Activated CD4-positive, alpha-beta T cell treated with anti-CD3 and anti-CD28 coated beads, Interleukin-2, amount 50 U/mL, for 24 hours (primary cell): ENCODE measurements at regions not wholly inside any gene's neighbourhood (a gene's known extent, or its start where the extent isn't known, plus 50 kb on each side); places are given as distances from the start of the nearest gene placed in this dataset.

ENCODE experiments used
- DNase-seq, 2 donors: peaks; one replicate each; pipeline ENCODE4 v3.0.0-alpha.2; 2020; ENCODE audit warnings: low read depth in 1 of 2, low spot score in 1 of 2

DNA sequence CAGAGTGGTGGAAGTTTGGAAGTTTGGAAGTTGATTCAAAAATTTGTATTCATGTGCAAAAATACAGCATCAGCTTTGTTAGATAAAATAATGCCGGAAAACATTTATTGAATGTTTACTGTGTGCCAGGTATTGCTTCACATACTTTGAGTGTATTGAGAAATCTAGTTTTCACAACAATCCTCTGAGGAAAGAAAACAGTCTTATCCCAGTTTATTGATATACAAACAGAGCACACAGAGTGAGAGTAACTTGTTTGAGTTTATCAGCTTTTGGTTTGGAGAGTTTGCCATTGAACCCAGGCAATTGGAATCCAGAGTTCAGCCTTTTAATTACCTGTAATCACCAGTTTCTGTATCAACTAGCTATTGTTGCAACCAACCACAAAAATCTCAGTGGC is 127.2 kb upstream of the RPS6KA3 start:
- DNase-seq: no peak

DNA sequence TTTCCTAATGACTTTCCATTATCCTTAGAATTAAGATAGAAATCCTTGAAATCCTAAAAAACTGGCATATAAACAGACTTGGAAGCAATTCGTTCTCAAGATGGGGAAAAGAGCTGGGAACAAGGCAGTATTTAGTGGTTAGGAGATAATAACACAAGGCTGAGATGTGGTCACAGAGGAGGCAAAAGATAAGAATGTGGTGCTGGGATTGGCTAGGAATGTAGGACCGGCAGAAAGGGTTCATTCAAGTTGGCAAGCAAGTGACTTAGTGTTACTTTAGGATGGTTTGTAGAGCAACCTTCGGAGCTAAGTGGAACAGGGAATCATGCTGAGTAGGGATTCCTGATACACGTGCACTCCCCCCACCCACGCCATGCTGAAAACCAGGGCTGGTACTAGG is 121.9 kb upstream of the RPS6KA3 start:
- DNase-seq: no peak

DNA sequence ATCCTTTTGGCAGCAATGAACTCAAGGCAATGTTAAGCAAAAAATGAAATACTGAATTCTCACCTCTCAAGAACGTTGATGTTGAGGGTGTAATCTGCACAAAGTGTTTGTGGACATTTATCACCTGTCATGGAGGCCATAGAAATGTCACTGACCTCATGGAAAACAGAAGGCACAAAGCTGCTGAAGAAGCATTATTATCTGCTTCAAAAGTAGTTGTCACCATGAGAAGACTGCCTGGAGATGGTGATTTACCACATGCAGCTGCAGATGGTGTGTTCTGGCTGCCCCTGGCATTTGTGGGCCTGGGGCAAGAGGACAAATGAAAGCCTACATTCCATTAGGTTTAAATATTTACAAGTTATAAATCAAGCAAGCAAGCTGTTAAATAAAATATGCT is 116.8 kb upstream of the RPS6KA3 start:
- no peak for DNase-seq

DNA sequence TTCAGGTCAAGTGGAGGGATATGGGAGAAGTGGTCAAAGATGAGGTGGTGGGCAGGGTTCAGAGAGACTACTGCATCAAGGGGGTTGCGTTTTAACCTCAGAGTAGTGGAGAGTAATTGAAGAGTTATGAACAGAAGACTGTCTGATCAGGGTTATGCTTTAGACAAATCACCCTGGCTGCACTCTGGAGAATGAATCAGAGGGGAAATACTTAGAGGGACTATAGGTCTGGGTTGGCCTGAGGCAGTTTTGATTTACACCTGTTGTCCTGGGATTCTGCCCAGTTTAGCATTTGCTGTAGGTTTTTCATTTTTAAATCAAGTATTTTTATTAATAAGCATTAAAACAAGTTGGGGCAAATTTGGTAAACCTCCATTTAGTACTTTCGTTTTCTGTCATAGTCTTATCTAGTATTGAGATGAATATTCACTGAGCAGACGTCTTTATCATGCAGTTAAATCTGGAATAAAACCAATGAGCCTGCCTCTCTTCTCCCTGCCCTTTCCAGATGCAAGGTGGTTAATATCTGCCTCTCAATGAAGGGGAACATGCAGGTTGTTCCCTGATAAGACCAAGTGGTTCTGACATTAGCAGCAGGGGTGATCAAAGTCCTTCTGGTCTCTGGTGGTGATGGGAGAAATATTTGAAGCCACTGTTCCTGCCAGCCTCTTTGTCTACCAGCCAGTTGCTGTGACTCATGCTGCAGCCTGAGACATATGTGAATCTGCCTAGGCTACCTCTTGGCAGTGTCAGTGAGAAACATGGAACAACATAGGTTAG is 116.0 kb upstream of the RPS6KA3 start:
- no peak for DNase-seq

DNA sequence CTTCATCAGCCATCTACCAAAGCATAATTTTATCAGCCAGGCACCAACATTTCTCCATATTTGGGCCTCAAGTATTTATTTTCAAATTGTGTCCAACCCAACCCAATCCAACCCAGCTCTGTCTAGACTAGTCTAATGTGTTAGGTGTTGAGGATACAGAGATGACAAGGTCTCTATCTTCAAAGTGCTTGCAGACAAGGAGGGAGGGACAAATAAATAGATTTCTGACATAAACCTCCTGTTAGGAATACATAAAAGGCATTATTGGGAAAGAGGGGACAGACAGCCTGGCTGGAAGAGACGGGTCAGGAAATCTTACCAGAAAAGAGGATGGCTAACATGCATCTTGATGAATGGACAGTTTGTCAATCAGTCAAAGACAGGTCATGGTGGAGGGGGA is 115.4 kb upstream of the RPS6KA3 start:
- no peak for DNase-seq

DNA sequence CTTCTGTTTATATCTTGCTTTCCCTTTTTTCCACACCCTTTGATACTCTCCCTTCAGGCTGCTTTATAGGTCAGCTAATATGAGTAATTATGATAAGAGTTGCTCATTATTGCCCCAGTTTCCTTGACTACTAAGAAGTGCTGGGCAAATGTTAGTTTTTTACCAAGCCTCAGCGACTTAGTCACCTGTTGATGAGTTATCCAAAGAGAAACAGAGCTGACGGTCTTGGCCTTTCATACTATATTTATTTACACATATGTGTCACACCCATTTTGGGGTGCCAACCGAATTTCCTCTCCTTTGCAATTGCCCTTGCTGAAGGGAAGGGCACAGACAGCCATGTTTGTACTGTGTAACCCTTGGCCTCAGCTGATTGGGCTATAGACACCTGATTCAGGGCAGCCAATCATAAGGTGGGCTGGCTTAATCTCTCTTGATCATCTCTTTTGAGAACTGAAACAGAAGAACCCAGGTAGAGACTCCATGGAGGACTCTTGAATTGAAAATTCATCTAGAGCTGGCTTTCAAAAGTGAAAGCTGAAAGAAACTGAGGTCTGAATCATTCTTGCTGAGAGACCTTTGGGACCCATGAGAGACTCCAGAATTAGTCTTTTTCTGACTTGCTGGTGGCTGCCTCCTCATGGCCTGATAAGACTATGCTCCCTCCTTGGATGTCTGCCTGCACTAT is 111.7 kb upstream of the RPS6KA3 start:
- peak; percentile 1 to 12 for DNase-seq

DNA sequence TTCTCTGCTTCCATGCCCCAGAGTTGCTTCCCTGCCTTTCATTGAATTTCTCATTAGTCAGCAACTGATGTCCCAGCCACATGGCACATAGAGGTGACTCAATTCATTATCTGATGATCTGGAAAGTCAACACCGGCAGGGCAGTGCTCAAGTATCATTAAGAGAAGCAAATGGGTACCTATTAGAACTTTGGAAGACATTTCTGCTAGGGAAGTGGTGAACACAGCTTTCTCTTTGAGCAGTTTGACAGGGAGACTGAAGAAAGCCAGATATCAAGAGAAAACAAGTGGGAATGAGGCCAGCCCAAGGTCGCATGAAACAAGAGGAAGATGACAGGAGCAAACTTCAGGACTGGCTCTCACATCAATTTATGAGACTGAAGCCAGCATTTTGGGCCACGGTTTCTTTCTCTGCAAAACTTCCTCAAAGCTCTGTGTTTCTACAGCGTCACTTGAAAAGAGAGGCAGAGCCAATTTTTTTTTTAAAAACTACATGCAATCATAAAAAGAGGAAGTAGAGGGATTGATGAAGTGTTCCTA is 108.3 kb upstream of the RPS6KA3 start:
- no peak for DNase-seq

DNA sequence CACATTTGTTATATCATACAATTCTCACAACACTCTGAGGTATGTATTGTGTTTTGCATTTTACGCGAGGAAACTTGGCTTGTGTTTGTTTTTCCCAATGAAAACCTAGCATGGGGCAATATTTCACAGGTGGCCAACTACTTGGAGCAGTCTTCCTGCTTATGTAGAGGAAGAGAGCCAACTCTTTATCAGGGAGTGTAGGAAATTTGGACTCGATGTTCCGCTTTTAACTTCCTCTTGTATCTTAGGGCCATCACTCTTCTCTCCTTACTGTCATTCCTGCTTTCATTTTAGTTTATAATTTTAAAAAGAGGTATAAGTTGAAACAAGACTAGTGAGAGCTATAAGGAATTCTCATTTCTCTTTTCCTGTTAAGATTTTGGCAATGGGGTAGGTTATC is 107.7 kb upstream of the RPS6KA3 start:
- DNase-seq: no peak

DNA sequence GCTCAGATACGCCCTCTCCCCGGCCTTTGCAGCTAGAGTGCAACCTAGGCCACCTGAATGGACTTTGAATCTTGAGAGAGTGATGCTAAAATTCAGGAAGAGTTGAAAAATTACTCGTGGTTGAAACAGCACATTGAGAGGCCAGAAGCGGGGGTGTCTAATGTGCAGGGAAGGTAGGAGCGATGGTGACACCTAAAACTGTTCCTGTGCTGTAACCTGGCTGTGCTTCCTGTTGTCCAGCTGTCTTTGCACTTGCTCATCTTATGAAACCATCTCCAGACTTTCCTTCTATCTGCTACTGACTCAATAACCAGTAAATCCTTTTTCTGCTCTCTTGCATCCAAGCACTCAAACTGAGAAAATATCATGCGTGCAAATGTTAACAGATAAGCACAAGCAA is 106.4 kb upstream of the RPS6KA3 start:
- no peak for DNase-seq

DNA sequence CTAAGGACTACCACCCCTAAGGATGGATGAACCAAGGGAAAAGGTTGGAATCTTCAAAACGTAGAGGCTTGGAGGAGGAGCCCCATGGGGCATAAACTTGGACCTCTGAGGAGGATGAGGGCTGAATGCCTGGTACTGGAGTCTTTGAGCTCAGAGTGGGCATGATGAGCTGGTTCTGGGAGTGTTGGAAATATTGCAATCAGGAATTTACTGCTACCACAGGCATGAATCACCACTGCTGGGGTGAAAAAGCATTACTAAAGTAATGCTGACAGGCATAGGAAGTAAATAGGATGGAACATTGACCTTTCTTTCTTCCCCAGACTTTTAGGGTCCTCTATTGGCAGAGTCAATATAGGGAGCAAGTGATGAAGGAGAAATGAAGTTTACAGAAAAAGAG is 105.8 kb upstream of the RPS6KA3 start:
- DNase-seq: no peak

DNA sequence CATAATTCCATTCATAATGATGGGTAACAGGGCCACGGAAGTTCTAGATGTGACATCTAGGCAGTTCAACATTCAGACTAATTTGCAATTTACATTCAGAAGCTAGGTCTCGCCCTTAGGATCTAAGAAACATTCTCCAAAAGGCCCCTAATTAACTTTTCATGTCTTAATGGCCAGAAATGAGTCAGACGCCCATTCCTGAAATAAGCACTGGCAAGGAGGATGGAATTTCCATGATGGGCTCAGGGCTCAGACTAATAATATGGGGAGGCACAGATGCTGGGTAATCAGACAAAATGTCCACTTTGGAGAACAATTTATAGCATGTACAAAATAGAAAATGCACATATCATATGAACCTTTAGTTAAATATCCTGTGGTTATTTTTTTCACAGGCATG is 102.8 kb upstream of the RPS6KA3 start:
- no peak for DNase-seq

DNA sequence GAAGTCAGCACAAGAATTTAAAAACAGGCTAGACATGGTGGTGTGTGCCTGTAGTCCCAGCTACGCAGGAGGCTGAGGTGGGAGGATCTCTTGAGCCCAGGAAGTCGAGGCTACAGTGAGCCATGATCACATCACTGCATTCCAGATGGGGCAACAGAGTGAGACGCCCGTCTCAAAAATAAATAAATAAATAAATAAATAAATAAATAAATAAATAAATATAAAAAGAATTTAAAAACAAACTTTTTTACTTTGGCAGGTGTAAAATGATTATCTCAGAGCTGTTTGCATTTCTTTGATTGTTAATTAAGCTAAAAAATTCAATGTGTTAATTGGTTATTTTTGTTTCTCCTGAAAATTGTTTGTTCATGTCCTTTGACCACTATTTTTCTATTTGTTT is 97.5 kb upstream of the RPS6KA3 start:
- DNase-seq: no peak

DNA sequence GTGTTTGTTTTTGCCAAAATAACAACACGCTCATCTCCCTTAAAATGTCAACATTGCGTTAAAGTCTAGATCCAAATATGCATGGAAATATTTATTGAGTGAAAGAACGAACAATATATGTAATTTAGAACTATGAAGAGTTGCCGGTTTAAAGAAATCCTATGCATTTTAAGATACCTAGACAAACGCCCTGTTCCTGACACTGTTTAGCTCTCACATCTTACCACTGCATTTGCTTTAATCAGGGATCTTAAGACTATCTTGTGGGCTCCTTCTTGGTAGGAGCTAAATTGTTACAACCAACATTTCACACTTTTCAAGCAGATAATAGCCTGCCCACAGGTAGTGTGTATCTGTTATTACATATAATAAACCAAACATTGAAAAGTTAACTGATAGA is 96.6 kb upstream of the RPS6KA3 start:
- DNase-seq: no peak

DNA sequence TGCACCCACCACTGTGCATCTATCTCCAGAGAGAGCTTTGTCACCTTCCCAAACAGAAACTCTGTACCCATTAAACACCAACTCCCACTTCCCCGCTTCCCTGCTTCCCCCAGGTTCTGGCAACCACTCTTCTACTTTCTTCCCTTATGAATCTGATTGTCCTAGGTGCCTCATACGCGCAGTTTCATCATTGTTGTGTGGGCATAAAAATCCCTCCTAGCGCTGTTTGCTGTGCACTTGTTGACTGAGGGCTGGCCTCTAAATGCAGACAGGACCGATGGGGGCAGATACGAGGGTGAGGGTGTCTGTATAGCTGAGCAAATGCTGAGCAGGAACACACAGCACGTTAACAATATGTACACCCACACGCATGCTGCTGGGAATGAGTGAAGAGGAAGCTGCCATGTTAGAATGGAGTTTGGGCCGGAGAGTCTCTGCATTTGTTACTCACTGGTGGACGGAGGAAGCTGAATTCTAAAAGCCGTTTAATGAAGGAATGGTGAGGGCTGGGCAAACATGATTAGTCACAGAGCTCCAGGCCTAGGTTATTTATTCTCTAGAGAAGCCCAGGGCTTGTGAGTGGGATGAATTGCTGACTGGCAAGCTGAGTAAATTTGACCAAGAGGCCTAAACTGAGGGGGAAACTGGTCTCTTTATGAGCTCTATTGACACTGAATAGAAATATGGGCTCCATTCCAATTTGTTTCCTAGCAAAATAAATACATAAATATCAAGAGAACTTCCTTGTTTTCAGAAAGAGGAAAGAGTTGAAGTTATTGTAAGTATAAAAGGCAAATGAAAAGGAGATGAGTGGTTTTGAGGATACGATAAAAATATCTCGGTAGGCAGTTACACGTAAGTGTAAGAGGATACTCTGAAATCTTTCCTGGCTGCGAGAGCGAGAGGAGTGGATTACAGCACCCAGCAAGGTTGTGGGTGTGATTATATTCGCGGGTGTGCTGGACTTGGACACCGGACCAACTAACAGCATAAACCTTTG is 95.9 kb upstream of the RPS6KA3 start:
- no peak for DNase-seq

DNA sequence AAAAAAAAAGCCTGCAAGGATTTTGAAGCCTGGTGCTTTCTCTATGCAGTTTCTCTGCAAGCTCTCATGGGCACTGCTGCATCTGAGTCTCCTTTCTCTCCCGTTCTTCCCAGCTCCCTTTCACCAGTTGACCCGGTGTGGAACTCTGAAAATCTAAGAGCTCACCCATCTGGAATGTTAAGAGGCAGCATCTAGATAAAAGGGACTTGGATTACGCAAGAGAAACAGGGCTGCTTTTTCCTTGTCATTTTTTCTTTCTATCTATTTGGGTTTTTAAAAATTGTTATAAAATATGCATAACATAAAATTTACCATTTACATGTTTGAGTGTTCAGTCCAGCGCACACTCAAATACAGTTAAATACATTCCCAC is 95.2 kb upstream of the RPS6KA3 start:
- DNase-seq: no peak

DNA sequence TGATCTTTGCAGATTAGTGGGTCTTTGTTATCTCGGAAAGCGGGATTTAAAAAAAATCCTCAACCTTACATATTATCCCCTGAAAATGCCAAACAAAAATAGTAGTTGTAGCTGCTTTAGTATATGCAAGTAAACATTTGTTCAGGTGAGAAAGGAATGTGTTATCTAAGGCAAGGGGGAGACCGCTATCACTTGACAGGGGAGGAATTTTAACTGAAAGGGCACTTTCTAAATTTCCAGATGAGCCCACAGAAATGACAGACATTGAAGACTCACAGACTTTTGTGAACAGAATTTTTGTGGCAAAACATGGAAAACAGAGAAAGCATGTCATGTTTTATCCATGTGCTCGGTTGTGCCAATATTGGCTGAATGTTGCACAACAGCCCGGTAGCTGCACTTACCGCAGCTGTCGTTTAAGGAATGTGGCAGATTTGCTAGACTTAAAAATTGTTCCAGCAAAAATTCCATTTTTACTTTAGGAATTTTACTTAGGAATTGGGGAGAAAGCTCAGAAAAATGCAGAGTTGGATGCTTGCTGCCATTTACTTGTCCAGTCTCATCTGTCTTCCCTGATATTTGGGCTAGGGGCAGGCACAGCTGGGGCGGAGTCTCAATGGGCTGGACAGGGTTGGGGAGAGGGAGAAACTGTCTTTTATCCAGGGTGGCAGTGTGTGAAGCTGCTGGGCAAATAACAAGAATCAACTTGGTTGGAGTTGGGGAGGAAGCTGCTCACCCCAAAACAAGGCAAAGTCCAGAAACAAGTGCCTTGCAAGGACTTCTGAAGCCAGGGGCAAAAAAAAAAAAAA is 94.6 kb upstream of the RPS6KA3 start:
- no peak for DNase-seq

DNA sequence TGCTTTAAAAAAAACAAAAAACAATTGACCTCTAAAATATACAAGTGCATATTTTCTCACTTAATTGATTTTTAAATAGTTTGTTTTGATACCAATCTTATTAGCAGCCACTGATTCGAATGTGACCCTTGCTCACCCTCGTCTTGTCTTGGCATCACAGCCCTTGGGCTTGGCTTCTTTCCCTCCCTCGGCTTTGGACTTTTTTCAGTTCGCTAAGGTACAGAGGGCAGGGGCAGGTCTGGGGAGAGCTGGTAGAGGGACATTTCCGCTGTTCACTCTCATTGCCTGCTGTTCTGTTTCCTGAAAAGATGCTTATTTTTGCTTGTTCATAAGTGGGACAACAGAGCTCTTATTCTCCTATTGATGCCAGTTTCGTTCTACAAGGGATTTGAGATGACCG is 88.5 kb upstream of the RPS6KA3 start:
- no peak for DNase-seq

DNA sequence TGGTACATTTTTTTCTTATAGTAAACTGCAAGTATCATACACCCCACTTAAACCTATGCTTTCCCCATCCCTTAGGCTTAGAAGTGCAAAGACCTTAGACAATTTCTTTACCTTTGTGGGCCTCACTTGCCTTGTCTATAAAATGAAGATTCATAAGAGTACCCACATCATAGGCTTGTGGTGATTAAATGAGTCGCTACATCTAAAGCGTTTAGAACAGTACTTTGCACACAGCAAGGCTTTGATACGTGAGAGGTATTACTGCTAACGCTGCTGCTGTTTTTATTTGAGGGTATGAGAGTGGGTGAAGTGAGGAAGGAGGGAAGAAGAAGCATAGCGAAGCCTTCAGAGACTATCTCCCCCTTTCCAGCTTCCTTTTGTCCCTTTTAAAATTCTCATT is 87.8 kb upstream of the RPS6KA3 start:
- DNase-seq: no peak

DNA sequence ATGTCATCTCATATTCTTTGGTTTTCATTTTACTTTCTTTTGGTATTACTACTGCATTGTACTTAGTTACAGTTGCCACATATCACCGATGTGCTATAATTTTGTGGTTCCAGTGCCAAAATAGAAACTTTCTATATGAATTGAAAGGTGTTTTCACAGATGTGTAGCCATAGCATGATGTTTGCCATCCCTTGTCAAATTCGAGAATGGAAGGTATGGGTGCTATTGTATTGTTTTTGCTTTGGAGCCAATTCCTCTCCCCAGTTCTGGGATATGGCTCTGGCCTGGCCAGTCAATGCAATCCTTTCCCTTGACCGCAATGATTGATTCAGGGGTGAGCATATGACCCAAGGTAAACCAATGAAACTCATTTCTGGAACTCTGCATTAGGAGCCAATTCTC is 86.2 kb upstream of the RPS6KA3 start:
- DNase-seq: no peak

DNA sequence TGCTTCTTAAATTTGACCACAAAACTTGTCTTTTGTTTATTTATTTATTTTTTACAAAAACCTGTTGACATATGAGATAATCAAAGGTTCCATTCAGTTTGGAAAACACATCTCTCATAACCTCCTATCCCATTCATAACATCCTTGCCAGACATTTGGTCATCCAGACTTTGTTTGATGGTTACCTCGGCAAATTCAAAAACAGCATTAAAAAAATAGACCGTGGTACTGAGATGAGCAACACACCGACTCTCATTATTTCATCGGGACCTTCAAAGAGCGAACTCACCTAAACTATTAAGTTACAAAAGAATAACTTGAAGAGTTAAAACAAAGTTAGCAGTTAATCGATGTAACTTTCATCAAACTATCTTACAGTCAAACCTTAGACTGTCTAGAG is 85.8 kb upstream of the RPS6KA3 start:
- DNase-seq: no peak

DNA sequence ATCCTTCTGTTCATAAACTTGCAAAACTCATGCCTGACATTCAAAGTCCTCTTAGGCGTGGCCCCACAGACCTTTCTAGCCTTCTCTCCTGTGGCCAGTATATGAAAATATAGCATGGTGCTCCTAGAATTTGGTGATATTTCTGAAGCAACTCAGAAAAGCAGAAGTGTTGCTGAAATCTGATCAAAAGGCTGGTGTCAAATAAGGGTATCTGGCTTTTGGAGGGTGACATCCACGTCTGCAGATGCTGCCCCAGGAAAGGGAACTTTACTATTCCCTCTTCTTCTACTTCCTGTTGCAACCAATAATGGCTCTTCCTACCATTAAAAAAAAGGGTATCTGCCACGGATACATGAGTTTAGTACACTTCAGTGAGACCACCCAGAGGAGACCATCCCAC is 83.9 kb upstream of the RPS6KA3 start:
- DNase-seq: no peak
